GM18502 (cell line): ENCODE measurements at regions not wholly inside any gene's neighbourhood (a gene's known extent, or its start where the extent isn't known, plus 50 kb on each side); places are given as distances from the start of the nearest gene placed in this dataset.

Experiments
- ATAC-seq: cut with Tn5 transposase; IDR thresholded peaks from one replicate; pipeline ENCODE4 v1.9.1; 2021; ENCODE audit warnings: mild to moderate bottlenecking; ENCODE audit not compliant: unreplicated experiment, poor library complexity

DNA sequence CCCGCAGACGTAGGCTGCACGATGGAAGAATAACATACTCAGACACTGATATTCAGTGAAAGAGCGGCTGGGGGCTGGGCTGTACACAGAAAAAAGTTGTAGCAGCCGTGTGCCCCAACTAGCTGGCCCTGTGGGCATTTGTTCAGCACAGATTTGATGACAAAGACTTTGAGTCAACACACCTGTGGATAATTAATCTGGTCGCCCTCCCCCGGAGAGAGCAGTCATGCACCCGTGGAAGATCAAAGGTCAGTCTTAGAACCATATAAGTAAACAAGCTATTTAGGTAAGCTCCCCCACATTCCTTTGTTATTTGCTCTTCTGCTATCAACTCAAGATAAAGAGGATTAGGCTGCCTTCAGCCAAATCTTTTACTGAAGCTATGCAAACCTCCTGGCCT is 148.4 kb upstream of the HMCN1 start:
- ATAC-seq, result no peak

DNA sequence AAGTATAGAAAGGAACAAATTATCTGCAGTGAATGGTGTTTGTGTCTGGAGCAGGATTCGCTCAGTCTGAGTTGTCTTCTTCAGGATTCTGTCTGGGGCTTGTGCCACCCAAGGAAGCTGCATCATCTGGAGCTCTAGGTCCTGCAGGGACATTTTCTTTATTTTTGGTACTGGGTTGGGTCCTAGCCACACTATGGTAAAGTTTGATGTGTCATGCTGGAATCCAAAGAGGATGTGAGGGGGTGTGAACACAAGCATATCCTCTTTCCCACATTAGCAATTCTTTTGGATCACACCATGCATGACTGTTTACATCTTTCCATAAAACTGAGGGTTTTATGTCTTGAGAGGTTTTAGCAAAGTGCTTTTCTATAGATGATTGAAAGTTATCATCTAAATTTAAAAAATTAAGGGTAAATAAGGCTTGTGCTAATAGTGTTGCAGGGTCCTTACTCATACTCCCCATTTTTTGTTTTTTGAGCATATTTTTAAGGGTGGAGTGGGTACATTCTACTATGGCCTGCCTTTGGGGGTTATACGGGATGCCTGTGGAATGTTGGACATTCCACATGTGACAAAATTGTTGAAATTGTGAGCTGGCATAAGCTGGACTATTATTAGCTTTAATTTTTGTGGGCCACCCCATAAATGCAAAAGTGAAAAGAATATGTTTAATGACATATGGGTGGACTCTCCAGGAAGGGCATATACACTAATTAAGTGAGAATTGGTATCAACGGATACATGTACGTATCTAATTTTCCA is 152.0 kb upstream of the HMCN1 start:
- ATAC-seq, result no peak

DNA sequence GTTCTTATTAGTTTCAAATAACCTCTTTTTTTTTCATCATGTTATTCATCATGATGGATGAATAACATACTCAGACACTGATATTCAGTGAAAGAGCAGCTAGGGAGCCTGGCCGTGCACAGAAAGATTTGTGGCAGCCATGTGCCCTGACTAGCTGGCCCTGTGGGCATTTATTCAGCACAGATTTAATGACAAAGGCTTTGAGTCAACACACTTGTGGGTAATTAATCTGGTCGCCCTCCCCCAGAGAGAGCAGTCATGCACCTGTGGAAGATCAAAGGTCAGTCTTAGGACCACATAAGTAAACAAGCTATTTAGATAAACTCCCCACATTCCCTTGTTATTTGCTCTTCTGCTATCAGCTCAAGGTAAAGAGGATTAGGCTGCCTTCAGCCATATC is 153.2 kb upstream of the HMCN1 start:
- ATAC-seq, result no peak

DNA sequence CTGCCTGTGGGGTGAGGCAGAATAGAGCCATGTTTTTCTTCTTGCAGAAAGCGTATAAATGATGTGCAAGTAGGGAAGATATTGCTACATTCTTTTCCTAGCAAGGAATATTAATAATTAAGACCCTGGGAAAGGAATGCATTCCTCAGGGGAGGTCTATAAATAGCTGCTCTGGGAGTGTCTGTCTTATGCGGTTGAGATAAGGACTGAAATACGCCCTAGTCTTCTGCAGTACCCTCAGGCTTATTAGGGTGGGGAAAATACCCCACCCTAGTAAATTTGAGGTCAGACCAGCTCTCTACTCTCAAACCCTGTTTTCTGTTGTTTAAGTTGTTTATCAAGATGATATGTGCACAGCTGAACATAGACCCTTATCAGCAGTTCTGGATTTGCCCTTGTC is 155.9 kb upstream of the HMCN1 start:
- ATAC-seq, result no peak

DNA sequence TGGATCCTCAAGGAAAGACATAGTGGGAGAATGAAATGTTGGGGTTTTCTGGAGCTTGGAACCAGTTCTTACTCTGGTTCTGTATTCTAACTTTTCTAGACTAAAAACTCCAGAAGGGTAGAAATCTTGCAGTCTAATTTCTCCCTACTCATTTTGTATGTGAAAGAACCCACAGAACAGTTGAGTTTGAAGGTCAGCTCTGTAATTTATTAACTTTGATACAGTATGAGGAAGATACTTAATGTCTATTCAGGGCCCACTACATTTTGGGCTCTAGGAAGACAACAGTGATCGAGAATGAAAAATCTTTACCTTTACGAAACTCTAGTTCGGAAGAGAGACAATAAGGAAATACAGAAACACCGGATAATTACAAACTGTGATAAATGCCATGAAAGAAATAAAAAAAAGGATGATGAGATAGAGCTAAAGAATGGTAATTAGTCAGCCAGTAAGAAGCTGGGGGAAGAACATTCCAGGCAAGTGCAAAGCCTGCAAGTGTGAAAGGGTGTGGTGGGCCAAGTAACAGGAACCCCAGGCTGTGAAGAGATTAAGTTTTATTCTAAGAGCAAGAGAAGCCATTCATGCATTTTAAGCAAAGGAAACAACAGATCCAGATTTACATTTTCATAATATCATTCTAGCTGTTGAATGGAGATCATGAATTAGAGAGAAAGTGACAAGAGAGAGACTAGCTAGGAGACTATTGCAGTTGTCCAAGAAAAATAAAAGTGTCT is 159.9 kb upstream of the HMCN1 start:
- no peak for ATAC-seq

DNA sequence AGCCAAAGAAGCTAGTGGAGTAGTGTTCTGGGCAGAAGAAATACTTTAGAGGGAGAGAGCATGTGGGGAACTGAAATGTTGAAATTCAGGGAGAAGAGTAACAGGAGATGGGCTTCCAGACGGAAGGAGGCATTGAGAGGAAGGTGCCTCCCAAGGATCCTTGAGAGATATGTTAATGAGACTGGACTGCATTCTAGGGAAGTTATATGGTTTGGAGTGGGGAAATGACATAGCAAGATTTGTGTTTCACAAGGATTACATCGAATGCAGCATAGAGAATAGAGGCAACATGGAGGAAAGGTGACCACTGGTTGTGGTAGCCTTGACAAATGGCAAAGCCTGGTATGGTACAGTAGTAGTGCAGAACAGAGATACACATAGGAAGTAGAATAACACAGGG is 160.5 kb upstream of the HMCN1 start:
- ATAC-seq, result no peak

DNA sequence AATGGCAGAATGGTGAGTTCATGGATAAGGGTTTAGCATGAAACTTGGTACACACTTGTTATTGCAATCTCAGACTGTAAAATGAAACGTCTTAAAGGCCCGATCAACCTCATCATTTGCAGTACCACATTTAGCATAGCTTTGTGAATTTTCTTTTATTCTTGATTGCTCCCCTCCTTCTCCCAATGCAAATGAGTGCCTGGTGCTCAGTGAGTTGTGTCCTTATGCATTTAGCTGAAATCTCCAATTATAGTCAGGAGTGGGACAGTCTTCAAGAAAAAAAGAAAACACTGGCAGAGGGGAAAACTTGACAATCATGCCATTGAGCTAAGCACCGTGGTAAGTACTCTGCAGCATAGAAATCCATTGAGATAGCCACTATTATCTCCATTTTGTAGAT is 161.0 kb upstream of the HMCN1 start:
- no peak for ATAC-seq

DNA sequence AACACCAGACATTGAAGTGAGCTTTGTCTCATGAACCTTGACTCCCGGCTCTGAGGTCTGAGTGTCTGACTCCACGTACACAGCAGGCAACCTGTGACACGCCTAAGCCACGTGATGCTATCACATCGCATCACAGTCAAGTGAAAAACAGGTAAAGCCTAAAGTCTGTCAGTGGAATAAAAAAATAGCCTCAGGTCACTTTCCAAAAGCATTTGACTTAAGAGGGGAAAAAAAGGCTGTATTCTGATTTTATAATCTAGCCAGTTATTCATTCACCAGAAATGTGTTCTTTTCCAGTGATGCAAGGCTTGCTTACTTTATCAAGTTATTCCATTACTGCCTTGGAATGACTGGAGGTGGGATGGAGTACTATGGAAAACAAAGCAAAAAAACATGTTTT is 163.2 kb upstream of the HMCN1 start:
- no peak for ATAC-seq

DNA sequence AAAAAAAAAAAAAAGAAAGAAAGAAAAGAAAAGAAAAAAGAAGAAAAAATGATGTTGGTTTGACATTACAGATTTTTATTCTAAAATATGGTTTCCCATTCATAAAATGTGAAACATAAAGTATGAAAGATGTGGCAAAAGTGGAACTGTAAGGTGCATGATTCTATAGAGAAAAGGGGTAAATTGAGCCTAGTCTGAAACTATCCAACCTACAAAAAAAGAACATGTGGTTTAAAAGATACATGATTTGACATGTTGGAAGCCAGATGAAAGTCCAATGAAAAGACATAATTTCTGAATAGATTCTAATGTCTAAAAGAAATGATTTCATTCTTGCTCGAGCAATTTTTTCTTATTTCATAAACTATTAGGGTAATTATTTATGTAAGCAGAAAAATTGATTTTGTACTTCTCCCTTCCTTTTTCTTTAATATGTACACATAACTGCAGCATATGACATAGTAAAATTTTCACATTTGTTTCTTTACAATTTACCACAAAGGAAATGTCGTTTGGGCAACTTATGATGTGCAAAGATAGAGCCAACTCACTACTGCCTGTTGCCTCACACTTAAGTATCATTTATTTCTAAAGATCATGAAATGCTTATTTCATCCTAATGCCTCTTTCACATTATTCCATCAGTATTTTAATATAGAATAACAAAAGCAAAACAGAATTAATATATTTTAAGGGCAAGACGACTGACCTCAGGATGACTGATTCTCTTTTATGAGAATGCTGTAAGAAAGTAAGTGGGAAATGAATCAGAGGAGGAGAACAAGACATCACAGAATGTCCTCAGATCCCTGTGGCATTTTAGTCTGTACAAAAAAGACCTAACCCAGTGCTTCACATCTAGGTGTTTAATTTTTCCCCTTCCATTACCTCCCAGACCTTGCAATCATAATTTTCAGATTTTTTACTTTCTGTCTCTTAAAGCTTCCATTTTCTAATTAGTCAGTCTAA is 165.8 kb upstream of the HMCN1 start:
- ATAC-seq, result peak; percentile 40

DNA sequence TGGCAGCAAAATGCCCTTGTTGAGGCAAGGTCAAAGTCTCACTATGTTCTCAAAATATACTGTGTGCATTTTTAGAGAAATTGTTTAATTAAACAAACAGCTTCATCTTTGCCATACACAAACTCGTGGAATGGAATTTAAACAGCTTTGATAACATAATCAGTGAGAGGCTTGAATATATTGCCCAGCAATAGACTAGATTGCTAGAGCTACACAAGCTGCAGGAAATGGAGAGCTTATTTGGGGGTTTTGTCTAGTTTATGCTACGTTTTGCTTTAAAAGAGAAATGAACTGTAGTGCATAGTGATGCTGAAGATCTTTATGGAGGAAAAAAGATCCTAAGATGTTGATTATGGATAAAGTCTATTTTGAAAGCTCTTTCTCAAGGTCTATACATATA is 166.8 kb upstream of the HMCN1 start:
- no peak for ATAC-seq

DNA sequence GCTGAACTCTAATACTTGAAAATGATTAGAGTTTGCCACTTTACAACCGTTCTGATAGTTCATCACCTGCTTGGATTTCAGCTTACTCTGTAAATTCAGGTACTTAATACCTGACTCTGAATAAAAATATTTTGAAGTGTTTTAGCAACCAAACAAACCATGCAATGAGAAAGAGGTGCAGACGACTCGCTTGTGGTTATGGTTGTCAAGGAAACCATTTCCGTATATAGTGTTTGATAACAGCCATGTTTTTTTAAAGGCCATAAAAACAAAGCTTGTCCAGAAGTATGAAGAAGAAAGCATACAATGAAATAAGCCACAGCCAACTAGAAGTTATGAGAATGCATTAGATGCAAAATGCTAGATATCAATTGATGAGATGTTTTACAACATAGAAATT is 167.2 kb upstream of the HMCN1 start:
- peak; percentile 73 for ATAC-seq

DNA sequence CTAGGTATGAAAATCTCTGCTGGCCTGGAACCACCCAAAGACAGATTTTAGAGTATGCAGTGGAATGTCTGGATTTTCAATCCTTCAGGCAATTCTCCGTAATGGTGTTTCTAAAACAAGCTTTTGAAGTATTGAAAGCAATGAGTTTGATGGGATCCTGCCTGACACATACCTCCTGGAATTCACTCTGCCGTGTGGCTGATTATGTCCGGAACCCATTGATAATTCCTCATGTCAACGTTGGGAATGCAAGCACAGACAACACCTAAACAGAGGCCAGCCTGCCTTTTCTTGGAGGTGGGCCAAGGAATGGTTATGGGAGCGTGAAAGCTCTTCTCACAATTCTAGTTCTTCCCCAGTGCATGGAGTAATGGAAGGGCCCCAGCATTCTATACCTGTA is 168.9 kb upstream of the HMCN1 start:
- no peak for ATAC-seq

DNA sequence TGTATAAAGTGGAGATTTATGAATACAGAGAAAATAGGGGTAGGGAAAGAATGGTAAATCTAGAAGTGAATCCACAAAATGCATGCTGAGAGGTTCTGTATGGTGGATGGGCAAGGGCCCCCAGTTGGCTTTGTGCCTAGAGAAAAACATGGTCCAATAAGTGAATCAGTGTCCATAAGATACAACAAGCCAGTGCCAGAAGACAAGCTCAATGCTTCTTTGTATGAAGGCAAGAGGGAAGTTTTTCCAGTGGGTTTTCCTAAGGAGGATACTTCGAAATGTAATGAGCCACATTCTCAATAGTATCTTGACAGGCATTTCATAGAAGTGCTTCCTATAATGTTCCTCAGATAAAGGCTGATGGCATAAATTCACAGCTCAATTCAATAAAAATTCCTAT is 169.4 kb upstream of the HMCN1 start:
- ATAC-seq, result no peak

DNA sequence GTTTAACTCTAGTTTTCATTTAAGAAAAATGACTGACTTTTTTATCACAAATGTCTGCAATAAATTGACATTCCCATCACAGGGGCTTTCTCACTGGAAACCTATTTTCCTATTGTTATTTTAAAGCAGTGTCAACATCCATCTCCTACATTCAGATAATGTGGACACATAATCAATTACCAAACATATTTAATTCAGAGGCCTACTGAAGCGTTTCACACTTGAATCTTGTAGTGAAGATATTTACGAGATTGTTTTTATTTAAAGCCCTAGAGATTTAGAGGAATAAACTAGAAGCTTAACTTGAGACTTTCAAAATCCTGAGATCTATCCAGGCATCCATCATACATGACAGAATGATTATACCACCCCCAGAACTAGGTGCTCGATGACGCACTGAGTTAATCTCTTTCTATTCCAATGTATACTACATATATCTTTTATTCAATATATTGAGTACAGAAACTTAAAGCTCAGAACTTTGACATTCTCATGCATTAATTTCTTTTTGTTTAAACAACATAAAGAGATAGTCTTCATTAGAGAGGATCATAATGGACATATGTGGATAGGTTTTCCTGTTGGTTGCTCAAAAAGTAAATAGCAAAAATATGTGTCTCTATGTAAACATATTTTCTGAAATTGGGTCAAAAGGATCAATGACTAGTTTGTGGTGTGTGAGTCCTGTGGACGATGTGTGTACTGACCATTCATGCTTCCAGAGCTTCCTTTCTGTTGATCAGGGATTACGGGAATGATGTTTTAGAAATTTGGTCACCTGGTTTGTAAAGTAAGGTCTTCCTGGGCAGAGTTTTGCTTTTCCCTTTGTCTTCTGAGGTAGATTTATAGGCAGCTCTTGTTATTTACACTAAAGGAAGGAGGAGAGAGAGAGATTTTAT is 171.5 kb upstream of the HMCN1 start:
- no peak for ATAC-seq

DNA sequence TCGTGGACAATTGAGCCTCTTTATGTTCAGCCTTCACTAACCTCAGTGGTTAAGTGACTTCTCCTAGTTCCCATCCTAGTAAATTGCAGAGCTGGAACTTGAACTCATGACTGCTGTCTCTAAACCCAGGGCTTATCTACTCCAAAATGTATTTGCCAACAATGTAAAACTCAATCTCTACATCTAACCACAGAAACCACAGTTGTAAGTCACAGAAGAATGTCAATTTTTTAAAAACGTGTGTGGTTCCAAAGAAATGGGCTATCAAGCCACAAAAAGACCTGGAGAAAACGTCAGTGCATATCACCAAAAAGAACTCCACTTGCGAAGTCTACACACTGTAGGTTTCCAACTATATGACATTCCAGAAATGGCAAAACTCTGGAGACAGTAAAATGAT is 172.6 kb upstream of the HMCN1 start:
- no peak for ATAC-seq

DNA sequence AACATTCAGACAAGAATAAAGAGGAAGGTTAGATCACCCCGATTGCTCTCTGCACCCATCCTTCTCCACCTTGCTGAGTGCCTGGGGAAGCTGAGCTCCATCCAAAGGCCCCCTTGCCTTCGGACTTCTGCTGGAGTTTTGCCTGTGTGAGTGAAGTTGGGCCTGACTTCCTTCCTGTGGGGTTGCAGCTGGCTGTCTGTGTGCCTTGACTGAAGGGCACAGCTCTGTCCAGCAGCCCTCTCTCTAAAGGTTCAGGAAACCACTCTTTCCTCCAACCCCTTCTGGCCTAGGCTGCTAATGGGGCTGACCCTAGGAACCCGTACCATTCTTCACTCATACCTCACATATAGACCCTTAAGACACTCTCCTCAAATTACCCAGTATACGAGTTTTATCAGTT is 173.4 kb upstream of the HMCN1 start:
- ATAC-seq, result no peak

DNA sequence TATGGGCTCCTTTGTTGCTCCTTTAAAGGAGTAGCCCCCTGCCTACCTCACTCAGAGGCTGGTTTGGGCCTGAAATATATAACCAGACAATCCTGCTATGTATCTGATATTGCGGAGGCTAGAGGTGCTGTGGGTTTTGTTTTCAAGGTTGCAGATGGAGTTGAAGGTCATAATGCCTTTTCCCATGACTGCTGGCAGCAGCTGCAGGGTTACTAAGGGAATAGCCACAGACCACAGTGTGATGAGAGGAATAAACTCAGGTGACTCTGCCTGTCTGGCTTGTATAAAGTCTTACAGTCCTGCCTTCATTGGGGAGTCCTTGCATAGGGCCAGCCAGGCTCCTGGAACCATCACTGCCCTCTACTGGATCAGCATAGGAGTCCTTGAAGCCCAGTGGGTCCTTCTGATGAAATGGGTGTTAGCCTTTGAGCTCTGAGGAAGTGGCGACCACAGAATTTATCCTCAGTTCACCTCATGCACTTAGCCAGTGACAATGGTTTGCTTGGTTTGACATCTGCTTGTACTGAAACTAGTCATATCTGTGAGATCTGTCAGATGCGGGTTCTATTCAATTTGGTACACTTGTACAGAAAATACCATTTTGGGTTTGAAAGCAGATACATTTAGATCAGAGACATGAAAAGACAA is 174.4 kb upstream of the HMCN1 start:
- peak; percentile 98 for ATAC-seq

DNA sequence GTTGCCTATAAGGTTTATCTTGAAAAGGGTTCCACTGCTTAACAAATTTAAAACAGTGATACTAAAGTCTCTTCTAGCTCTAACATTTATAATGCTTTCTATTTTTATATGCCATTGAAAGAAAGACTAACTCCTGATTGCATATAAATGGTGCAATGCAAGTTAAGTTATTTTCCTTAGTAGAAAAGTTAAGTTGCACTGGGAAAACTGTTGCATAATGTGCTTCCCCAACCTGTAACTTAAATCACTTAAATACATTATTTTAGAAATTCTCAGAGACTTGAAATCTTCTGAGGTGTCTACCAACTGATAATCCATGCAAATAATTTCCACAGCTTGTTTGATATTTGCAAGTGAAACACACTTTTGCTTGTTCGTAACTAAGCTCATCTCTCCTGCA is 175.0 kb upstream of the HMCN1 start:
- ATAC-seq, result no peak

DNA sequence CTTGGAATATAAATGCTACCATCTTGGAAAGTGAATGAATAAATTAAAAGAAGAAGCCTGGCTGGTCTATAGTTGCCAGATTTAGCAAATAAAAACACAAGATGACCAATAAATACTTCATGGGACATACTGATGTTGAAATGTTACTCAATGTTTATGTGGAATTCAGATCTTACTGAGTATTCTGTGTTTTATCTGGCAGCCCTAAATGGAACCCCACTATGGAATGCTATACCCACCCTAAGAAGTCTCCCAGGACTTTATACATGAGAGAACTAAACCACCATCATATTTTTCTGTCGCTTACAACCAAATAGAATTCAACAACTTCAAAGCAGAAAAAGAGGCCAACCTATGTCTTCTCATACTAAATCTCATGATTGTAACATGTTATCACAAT is 177.6 kb upstream of the HMCN1 start:
- ATAC-seq, result no peak
